Tibial artery (tissue), 4 donors: ENCODE measurements at regions not wholly inside any gene's neighbourhood (a gene's known extent, or its start where the extent isn't known, plus 50 kb on each side); places are given as distances from the start of the nearest gene placed in this dataset.

ENCODE experiments used
- DNase-seq, 2 donors: peaks; one replicate each; pipeline ENCODE4 v3.0.0-alpha.2; 2019
- H3K27ac ChIP-seq, 2 donors: fragments of 200-600 bp; sonication (generic) in 1 of 2; 1 replicate in 1 of 2; 2 replicates in 1 of 2; pipeline ENCODE4 v1.5.1; 2018 to 2019; ENCODE audit warnings: mild to moderate bottlenecking in 1 of 2
- H3K27me3 ChIP-seq, 2 donors: fragments of 200-600 bp; sonication (generic) in 1 of 2; one replicate each; pipeline versions ENCODE4 v1.5.1 to v1.6.0; 2016 to 2019
- H3K36me3 ChIP-seq, 3 donors: fragments of 200-600 bp; sonication (generic) in 2 of 3; one replicate each; pipeline ENCODE4 v1.5.1; 2016 to 2019; ENCODE audit warnings: mild to moderate bottlenecking in 2 of 3
- H3K4me1 ChIP-seq, 4 donors: fragments of 200-600 bp; sonication (generic) in 2 of 4; 1 replicate in 3 of 4; 2 replicates in 1 of 4; pipeline ENCODE4 v1.5.1; 2016 to 2019
- H3K4me3 ChIP-seq, 2 donors: fragments of 200-600 bp; sonication (generic) in 1 of 2; 1 replicate in 1 of 2; 2 replicates in 1 of 2; pipeline ENCODE4 v1.5.1; 2018 to 2019; ENCODE audit warnings: mild to moderate bottlenecking in 2 of 2
- H3K9me3 ChIP-seq, 3 donors: fragments of 200-600 bp; sonication (generic) in 1 of 3; one replicate each; pipeline ENCODE4 v1.5.1; 2016 to 2019
- CTCF ChIP-seq, 2 experiments: fragments of 200-600 bp in 1 of 2; fragments of 450-650 bp in 1 of 2; IDR thresholded peaks; one replicate each; pipeline ENCODE4 v1.5.1; 2017 to 2019; ENCODE audit warnings: antibody characterized with exemption in 2 of 2, mild to moderate bottlenecking in 1 of 2, moderate library complexity in 1 of 2
- intact Hi-C: fragments of 100-400 bp; cut with DNase I; formaldehyde crosslinking; loops from one replicate; pipeline ENCODE4 v1.15.0; 2023; ENCODE audit warnings: low total_unique reads

DNA sequence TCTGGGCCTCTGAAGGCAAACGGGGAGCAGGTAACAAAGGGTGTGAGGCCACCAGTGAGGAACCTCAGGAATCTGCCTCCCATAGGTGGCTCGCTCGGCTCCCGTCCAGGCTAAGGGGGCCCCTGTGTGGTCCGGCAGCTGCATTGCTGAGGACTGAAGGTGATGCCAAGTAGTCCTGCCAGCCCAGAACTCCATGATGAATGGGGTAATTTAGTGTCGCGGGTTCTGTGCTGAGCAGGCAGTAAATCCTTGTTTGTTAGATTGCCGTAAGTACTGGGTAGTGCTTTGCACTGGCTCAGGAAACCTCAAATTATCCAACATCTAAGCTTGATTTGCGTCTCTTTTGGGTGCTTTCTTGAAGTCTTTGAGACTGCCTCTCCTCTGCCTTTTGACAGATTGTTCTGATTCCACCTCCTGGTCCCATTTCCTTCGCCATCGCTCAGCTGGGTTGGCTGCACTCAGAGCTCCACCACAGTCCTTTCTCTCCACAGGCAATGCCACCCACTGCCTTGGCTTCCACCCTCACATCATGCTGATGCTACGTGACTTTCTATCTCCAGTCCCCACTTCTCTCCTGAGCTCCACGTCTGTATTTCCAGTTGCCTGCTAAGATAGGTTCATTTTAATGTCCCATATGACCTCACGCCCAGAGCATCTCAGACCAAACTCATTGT is 392.0 kb downstream of the FUT8 start:
- H3K27me3 ChIP-seq: peaks cover 0 to 9% of the 10 kb centered on the region in 2 donors
- H3K36me3 ChIP-seq: no peaks in the 10 kb centered on the region
- no peaks in the 10 kb centered on the region for H3K4me1 ChIP-seq
- no peaks in the 10 kb centered on the region for H3K9me3 ChIP-seq
- DNase-seq: peak in 1 of 2 donors; percentile 44
- no peak for TF ChIP-seq CTCF (IDR thresholded peaks at IDR 0.05)
- H3K4me3 ChIP-seq: no peak overlapping the region
- H3K27ac ChIP-seq: no peak overlapping the region
- intact Hi-C loops: no loop called here

- peaks cover 0 to 9% of the 10 kb centered on the region in 2 donors for H3K27me3 ChIP-seq
- no peak for TF ChIP-seq CTCF (IDR thresholded peaks at IDR 0.05)
These were observed 392.6 kb downstream of the FUT8 start for GRCh38 chr14:65805113-65805473.

DNA sequence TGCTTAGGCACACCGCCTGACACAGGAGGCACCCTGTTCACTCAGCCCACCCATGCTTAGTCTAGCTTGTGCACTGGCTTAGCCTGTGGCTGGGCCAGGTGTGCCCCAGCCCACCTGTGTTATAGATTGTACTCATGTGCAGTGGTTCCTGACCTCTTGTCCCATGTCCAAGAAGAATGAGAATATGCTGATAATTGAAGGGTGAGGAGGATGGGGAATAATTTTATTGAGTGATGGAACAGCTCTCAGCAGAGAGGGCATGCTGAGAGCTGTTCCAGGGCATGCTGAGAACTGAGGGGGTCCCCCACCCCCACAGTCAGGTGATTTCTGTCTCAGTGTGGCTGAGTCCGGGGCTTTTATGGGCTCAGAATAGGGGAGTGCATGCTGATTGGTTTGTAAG is 395.9 kb downstream of the FUT8 start:
- no peak for DNase-seq
- intact Hi-C loops: no loop called here
- no peaks in the 10 kb centered on the region for H3K9me3 ChIP-seq

More at GRCh38 chr14:65805113-65805473, 392.6 kb downstream of the FUT8 start:
- Histone ChIP-seq H3K36me3 (no peaks in the 10 kb centered on the region), H3K4me3 (no peak overlapping the region), H3K4me1 (no peaks in the 10 kb centered on the region), H3K27ac (no peak overlapping the region), H3K9me3 (no peaks in the 10 kb centered on the region)
- intact Hi-C loops: no loop called here
- DNase-seq: no peak

DNA sequence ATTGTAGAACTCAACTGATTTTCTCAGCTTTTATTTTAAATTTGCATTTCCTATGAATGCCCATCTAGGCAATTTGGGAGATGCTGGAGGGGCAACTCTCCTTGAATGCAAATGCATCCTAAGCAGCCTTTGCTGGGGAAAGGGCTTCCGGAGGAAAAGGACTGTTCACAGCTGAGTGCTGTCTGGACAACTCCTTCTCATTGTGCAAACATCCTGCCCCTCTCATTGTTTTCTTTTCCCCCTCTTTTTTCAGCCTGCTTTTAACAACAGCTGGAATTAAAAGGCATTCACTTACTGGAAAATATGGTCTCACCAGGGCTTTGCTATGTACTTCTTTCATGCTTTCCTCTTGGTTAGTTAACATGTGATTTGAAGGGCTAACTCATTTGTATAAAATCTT is 397.8 kb downstream of the FUT8 start:
- Histone ChIP-seq H3K27me3 (peaks cover 0 to 13% of the 10 kb centered on the region in 2 donors), H3K27ac (no peak overlapping the region), H3K4me3 (no peak overlapping the region), H3K9me3 (no peaks in the 10 kb centered on the region), H3K36me3 (no peaks in the 10 kb centered on the region), H3K4me1 (no peaks in the 10 kb centered on the region)
- intact Hi-C loops: no loop called here
- no peak for DNase-seq
- TF ChIP-seq CTCF (IDR thresholded peaks at IDR 0.05): no peak

More for the DNA sequence above, 395.9 kb downstream of the FUT8 start:
- Histone ChIP-seq H3K4me3 (no peak overlapping the region), H3K4me1 (no peaks in the 10 kb centered on the region), H3K36me3 (no peaks in the 10 kb centered on the region), H3K27me3 (peaks cover 0 to 13% of the 10 kb centered on the region in 2 donors), H3K27ac (no peak overlapping the region)
- no peak for TF ChIP-seq CTCF (IDR thresholded peaks at IDR 0.05)

- Histone ChIP-seq H3K27ac (no peak overlapping the region), H3K9me3 (no peaks in the 10 kb centered on the region), H3K36me3 (no peaks in the 10 kb centered on the region), H3K4me3 (no peak overlapping the region), H3K27me3 (peaks cover 0 to 14% of the 10 kb centered on the region in 2 donors), H3K4me1 (no peaks in the 10 kb centered on the region)
- no peak for TF ChIP-seq CTCF (IDR thresholded peaks at IDR 0.05)
- no peak for DNase-seq
- intact Hi-C loops: no loop called here
These were observed 401.3 kb downstream of the FUT8 start for GRCh38 chr14:65813760-65814384.
